HG03280 (cell line): ENCODE measurements at regions not wholly inside any gene's neighbourhood (a gene's known extent, or its start where the extent isn't known, plus 50 kb on each side); places are given as distances from the start of the nearest gene placed in this dataset.

Experiments used
- ATAC-seq: cut with Tn5 transposase; IDR thresholded peaks from one replicate; pipeline ENCODE4 v1.9.1; 2021; ENCODE audit warnings: mild to moderate bottlenecking, moderate library complexity; ENCODE audit not compliant: unreplicated experiment

- ATAC-seq = no peak
Observed at GRCh38 chr6:84526631-84527030, 237.8 kb downstream of the TBX18 start.

DNA sequence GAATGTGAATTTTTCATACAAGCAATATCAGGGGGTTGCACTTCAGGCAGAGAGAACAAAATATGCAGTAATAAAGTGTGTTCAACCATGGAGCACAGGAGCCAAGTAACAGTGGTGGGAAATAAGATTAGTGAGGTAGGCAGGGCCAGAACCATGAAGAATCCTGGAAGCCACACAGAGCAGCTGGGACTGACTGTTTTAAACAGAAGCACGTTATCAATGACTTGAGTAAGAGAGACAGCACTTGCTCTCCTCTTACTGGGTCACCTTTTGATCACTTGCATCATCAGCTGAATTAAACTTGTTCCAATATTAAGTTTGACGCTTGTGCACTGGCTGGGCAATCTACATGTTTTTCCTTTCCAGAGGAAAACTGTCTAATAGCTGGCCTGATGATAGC is 238.5 kb downstream of the TBX18 start:
- ATAC-seq = no peak

DNA sequence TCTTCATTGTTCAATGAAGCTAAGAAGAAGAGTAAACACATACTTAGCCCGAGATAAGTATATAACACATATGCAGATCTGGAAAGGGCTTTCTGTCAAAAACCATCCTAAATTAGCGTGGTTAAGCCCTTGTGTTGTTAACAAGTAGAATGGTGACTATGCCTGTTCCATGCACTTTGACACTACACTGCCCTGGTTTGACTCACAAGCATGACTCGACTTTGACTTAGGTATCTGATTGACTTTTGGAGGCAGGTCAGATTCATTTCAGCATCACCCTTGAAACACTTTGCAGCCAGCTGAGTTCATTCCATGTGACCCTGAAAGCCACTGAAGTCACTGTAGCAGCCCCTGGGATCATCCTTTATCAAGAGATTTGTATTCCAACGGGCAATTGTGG is 239.8 kb downstream of the TBX18 start:
- no peak for ATAC-seq

DNA sequence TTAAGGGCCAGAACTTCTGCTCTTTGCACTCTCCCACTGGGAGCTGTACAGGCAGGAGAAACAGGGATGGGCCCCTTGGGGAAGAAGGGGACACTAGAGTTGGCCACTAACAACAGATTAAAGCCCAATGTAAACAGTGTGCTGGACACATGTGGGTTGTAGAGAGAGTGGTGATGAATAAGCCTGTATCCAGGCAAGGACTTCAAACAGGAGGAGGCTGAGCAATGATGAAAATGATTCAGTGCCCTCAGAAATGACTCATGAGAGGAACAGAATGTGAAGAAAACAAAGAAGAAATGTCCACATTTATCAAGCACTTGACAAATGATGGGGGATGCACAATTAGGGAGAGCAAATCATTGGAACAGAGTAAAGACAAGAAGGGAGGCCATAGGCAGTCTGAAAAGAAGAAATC is 242.3 kb downstream of the TBX18 start:
- no peak for ATAC-seq

DNA sequence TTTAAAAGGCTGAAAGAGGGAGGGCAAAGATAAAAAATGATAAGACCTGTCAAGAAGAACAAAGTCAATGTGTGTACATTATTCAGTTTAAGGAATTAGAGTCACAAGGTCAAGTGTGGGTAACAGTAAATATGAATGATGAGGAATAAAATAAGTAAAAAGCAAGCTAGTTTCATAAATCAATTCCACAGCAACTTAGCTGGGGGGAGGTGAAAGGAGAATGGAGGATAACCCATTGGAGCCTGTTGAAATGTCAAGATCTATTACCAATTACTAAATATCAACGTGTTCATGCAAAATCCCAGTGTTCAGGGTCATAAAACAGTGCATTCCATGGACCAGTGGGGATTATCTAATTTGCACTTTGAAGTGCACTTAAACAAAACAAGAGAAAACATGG is 242.9 kb downstream of the TBX18 start:
- ATAC-seq = no peak

DNA sequence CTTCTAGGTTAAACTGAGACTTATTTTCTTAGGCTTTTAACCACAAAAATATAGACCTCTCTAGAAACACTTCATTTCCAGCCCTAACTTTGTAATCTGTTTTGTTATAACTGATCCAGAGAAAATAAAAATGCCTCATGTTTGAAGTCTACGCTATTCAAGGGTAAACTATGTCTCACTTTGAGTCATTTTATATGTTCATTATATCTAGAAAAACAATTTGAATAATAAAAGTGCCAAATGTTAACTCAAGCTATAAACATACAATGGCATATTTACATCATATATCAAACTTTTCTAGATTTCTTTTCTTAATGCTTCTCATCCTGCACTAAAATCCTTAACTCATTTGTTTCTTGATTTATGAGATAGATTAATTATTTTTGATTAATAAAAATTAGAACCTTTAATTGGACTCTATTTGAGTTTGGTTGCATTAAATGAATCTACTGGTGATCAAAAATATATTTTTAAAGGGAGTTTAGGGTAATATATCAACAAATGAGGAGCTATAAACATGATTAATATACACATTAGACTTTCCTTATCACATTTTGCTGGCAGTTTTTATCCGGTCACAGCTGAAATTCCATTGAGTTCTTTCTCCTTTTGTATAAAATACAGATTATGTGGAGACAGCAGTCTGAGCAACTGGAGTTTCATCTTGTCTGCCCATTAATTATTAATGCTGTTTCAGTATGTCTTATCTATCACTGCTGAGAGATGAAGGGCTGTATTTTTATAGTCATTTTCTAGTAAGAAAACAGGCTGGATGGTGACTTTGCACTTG is 246.5 kb downstream of the TBX18 start:
- no peak for ATAC-seq

- no peak for ATAC-seq
Observed at GRCh38 chr6:84516154-84516553, 248.2 kb downstream of the TBX18 start.

GRCh38 chr6:84515067-84515466 is 249.3 kb downstream of the TBX18 start:
- no peak for ATAC-seq

- no peak for ATAC-seq
Observed at GRCh38 chr6:84514089-84514971, 250.1 kb downstream of the TBX18 start.

DNA sequence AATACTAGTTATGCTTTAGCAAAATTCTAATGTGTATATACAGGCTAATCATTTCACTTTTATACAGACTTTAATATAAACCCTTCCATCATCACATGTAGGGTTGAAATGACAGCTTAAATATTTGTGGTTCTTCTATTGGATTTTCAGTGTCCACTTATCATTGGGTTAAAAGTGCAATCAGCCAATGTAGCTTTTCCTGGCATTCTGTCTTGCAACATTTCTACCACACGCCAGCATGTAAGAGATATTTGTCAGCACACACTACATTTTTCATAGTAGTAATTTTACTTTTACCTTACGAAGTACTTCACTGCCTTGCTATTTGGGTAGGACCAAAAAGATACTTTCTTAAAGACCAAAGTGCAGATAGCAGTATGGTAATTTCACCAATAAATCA is 252.0 kb downstream of the TBX18 start:
- no peak for ATAC-seq

DNA sequence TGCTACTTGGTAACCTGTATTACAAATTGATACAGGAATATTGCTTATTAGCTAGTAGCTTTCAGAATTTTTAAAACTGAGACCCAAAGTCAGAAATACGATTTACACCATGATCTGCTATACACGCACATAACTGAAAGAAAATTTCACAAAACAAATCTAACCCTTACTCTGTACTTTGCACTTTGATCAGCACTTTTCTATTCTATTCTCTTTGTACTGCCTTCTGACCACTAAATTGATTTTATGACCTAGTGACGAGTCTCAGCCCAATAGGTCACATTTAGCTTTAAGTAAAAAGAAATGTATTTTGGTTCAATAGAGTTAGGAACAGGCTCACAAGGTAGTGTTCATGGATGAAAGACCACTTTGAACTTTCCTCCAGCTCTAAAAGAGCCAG is 252.5 kb downstream of the TBX18 start:
- no peak for ATAC-seq

DNA sequence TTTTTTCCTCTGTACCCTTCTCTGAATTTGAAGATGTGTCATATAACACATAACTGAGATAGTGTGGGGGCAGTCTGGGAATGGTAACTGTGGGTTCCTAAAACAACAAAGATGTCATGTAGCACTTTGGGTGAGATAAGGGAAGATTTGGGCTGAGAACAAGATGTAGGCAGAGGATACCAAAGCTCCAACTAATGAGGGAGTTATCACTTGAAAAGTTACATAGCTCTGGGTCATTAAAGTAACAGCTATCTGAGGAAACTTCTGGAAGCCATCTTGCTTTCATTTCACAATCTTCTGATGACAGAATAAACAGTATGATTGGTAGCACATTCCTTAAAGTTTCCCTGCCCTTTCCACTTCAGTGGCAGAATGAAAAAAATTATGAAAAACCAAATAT is 255.4 kb downstream of the TBX18 start:
- ATAC-seq = no peak

DNA sequence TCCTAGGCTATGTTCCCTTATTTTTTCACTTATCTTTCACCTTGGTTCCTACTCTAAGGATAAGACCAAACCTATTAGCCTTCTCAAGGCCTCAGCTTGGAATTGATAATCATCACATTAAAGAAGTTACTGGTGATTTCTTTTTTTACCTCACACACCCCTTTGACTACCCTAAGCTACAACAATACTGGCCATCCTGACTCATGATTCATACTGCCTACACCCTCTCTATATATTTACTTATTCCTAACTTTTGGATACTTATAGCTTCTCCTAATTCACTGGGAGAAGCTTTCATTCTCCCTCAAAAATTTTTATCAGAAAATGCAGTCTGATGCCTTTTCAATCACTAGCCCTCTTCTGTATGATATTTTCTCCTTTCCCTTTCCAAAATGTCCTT is 256.1 kb downstream of the TBX18 start:
- no peak for ATAC-seq

- ATAC-seq = no peak
Observed at GRCh38 chr6:84504025-84504424, 260.4 kb downstream of the TBX18 start.

- no peak for ATAC-seq
Observed at GRCh38 chr6:84501315-84501714, 263.1 kb downstream of the TBX18 start.

- no peak for ATAC-seq
Observed at GRCh38 chr6:84500726-84501125, 263.7 kb downstream of the TBX18 start.

- ATAC-seq = no peak
Observed at GRCh38 chr6:84498905-84499304, 265.5 kb downstream of the TBX18 start.

DNA sequence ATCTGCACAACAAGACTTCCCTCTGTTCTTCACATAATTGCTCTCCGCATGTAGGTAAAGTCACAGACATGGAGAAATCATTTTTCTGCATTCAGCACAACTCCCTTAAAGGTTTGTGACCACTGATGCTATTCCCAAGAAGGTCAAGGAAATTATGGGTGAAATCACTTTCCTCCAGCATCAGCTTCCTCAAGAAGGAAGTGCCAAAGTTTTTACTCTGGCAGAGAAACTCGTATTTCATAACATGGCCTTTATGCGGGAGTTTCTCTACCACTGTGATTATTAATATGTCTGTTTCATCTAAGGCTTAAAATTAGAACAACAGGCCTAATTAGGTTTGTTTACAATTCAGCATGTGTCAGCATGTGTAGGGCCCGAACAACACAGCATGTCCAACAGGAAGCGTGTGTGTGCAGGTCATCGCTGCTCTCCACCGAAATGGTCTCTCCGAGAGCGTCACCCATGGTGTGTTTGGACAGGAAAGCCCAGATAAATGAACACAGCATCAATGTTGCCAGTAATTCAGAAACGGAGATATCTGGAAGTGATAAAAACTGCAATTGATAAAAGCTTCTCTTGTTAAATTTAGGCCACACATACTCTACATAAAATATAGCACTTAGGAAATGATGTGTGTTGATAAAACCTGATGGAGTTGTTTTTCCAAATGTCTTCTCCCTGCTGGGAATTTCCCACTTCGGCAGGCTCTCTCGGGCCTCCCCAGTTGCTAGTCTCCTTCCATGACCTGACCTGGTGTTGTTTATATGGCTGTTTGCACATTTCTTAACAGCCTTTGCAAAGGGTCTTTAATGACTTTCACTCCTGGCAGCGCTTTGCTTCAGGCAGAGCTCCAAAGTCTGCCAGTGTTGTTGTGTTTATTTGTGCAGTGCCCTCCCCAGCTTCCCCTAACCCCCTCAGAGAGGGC is 265.1 kb upstream of the CEP162 start:
- ATAC-seq = no peak

DNA sequence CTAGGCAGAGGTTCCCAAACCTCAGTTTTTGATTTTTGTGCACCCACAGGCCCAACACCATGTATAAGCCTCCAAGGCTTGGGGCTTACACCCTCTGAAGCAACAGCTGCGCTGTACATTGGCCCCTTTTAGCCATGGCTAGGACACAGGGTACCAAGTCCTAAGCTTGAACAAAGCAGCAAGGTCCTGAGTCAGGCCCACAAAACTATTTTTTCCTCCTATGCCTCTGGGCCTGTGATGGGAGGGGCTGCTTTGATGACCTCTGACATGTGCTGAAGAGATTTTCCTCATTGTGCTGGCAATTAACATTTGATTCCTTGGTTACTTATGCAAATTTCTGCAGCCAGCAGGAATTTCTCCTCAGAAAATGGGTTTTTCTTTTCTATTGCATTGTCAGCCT is 262.2 kb upstream of the CEP162 start:
- no peak for ATAC-seq

DNA sequence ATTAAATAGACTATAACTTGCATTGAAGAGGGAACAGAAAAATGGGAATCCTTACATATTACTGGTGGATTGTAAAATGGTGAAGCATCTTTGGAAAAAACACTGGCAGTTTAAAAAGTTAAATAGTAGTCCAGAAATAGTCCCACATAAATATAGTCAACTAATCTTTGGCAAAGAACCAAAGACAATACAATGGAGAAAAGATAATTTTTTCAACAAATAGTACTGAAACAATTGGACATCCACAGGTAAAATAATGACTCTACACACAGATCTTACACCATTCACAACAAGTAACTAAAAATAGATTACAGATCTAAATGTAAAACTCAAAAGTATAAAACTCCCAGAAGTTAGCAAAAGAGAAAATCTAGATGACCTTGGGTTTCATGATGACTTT is 259.1 kb upstream of the CEP162 start:
- ATAC-seq = no peak

- ATAC-seq = no peak
Observed at GRCh38 chr6:84469144-84469543, 241.7 kb upstream of the CEP162 start.
